GM12874 (cell line): ENCODE measurements at regions not wholly inside any gene's neighbourhood (a gene's known extent, or its start where the extent isn't known, plus 50 kb on each side); places are given as distances from the start of the nearest gene placed in this dataset.

ENCODE experiments used
- CTCF ChIP-seq: IDR thresholded peaks from 2 replicates; pipeline ENCODE4 v1.5.1; 2011; ENCODE audit warnings: low read depth, mild to moderate bottlenecking, control low read depth, low read length, moderate library complexity; ENCODE audit not compliant: insufficient read depth

GRCh38 chr18:70553936-70554260 is 265.1 kb downstream of the SOCS6 start:
- no peak for TF ChIP-seq CTCF

- TF ChIP-seq CTCF, result no peak
Measured at GRCh38 chr18:70553245-70553935, 264.5 kb downstream of the SOCS6 start.

- TF ChIP-seq CTCF, result no peak
Measured at GRCh38 chr18:70536370-70537062, 247.7 kb downstream of the SOCS6 start.

- no peak for TF ChIP-seq CTCF
Measured at GRCh38 chr18:70535041-70535440, 246.2 kb downstream of the SOCS6 start.

- TF ChIP-seq CTCF, result no peak
Measured at GRCh38 chr18:70523792-70524182, 234.9 kb downstream of the SOCS6 start.

- TF ChIP-seq CTCF, result no peak
Measured at GRCh38 chr18:70523035-70523791, 234.4 kb downstream of the SOCS6 start.

- no peak for TF ChIP-seq CTCF
Measured at GRCh38 chr18:70522183-70522680, 233.4 kb downstream of the SOCS6 start.
